ENCODE measurements at regions not wholly inside any gene's neighbourhood (a gene's known extent, or its start where the extent isn't known, plus 50 kb on each side); places are given as distances from the start of the nearest gene placed in this dataset.
A peak's percentile ranks its signal among the peaks of the same experiment; 100 is the strongest.

DNA sequence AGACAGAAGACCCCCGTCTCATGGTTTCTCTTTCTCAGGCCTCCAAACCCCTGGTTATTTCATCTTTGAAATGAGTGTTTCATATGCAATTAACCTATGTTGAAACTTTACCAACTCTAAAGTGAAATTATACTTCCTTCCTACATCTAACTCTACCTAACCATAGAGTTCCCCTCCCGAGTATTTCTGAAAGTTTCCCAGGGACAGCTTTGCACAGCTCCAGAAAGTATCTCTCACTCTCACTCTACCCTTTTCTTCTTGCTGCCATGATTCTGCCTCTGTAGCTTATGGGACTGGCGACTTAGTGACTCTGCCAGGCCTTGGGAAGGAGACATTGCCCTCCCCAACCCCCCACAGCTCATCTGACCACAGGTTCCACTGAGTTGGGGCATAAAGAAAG is 107.9 kb downstream of the B3GNT2 start:
- ChIA-PET CTCF (interaction anchor here (0.8 to 1.3 kb wide), 4 partner anchors 34 to 310 kb away, joined by 3 read pairs; no protein-coding TSS in a partner anchor), POLR2A (interaction anchor here (1.5 to 10.4 kb wide), 2 partner anchors 18 to 104 kb away, joined by 5 to 112 read pairs; partner anchors contain the start of gene B3GNT2)
- H3K27ac Mint-ChIP-seq = peak overlapping the region; percentile 98
- H3K27me3 Mint-ChIP-seq = peaks cover 2% of the 10 kb centered on the region
- no peak for ATAC-seq
- H3K4me3 Mint-ChIP-seq = peak overlapping the region; percentile 36
- no peak for TF ChIP-seq CTCF (IDR thresholded peaks at IDR 0.05)
- H3K36me3 Mint-ChIP-seq (ENCODE audit: low read depth) = peaks cover 5% of the 10 kb centered on the region
- H3K4me1 Mint-ChIP-seq (ENCODE audit: low read depth) = peaks cover 77% of the 10 kb centered on the region
- intact Hi-C loops (cut with micrococcal nuclease) = loop anchor here (2.0 to 10.0 kb wide), 2 partner anchors 103 to 269 kb away; no protein-coding TSS in a partner anchor
- DNase-seq = peak; percentile 37
- peaks cover 1% of the 10 kb centered on the region for H3K9me3 Mint-ChIP-seq

- no peak overlapping the region for H3K4me3 Mint-ChIP-seq
- intact Hi-C loops (cut with micrococcal nuclease) = loop anchor here (10.0 kb wide), 1 partner anchor 268 kb away; no protein-coding TSS in a partner anchor
Measured at GRCh38 chr2:62302631-62303435, 106.9 kb downstream of the B3GNT2 start.

GRCh38 chr2:62300925-62301324 is 105.0 kb downstream of the B3GNT2 start:
- no peak for TF ChIP-seq CTCF (IDR thresholded peaks at IDR 0.05)
- POLR2A ChIA-PET = interaction anchor here (1.0 kb wide), 1 partner anchor 91 kb away, joined by 3 read pairs; no protein-coding TSS in a partner anchor
- Mint-ChIP-seq H3K27me3 (peaks cover 2% of the 10 kb centered on the region), H3K4me1 (ENCODE audit: low read depth) (peaks cover 51% of the 10 kb centered on the region), H3K4me3 (no peak overlapping the region), H3K36me3 (ENCODE audit: low read depth) (peaks cover 5% of the 10 kb centered on the region), H3K9me3 (peaks cover 1% of the 10 kb centered on the region), H3K27ac (peak overlapping the region; percentile 58)
- intact Hi-C loops (cut with micrococcal nuclease) = loop anchor here (10.0 kb wide), 1 partner anchor 266 kb away; no protein-coding TSS in a partner anchor
- CTCF ChIA-PET = interaction anchor here (0.9 to 3.7 kb wide), 3 partner anchors 10 to 21 kb away, joined by 3 to 18 read pairs (median 3); no protein-coding TSS in a partner anchor
- no peak for ATAC-seq
- DNase-seq = no peak

More at GRCh38 chr2:62302631-62303435, 106.9 kb downstream of the B3GNT2 start:
- POLR2A ChIA-PET = interaction anchor here (0.6 to 10.4 kb wide), 7 partner anchors 11 to 103 kb away, joined by 3 to 112 read pairs (median 3); partner anchors contain the start of gene B3GNT2
- peaks cover 2% of the 10 kb centered on the region for H3K27me3 Mint-ChIP-seq
- no peak for DNase-seq
- peaks cover 1% of the 10 kb centered on the region for H3K9me3 Mint-ChIP-seq
- H3K36me3 Mint-ChIP-seq (ENCODE audit: low read depth) = peaks cover 5% of the 10 kb centered on the region
- no peak for TF ChIP-seq CTCF (IDR thresholded peaks at IDR 0.05)
- peaks cover 69% of the 10 kb centered on the region for H3K4me1 Mint-ChIP-seq (ENCODE audit: low read depth)
- peak overlapping the region; percentile 98 for H3K27ac Mint-ChIP-seq
- CTCF ChIA-PET = interaction anchor here (0.9 to 3.7 kb wide), 5 partner anchors 10 to 309 kb away, joined by 3 to 18 read pairs (median 3); no protein-coding TSS in a partner anchor
- no peak for ATAC-seq

- Mint-ChIP-seq H3K9me3 (peaks cover 1% of the 10 kb centered on the region), H3K4me1 (ENCODE audit: low read depth) (peaks cover 18% of the 10 kb centered on the region), H3K36me3 (ENCODE audit: low read depth) (no peaks in the 10 kb centered on the region), H3K27ac (no peak overlapping the region), H3K4me3 (no peak overlapping the region), H3K27me3 (no peaks in the 10 kb centered on the region)
- intact Hi-C loops (cut with micrococcal nuclease) = no loop called here
- TF ChIP-seq CTCF (IDR thresholded peaks at IDR 0.05) = no peak
- DNase-seq = no peak
- ChIA-PET CTCF (interaction anchor here (1.5 kb wide), 1 partner anchor 304 kb away, joined by 4 read pairs; no protein-coding TSS in a partner anchor), POLR2A (interaction anchor here (1.7 kb wide), 1 partner anchor 97 kb away, joined by 3 read pairs; no protein-coding TSS in a partner anchor)
- no peak for ATAC-seq
Measured at GRCh38 chr2:62297624-62298010, 101.7 kb downstream of the B3GNT2 start.
